SU-DHL-6 (cell line): ENCODE measurements at regions not wholly inside any gene's neighbourhood (a gene's known extent, or its start where the extent isn't known, plus 50 kb on each side); places are given as distances from the start of the nearest gene placed in this dataset.

Experiments
- H2AFZ ChIP-seq: fragments of 200-600 bp; sonication (generic); 2 replicates; pipeline ENCODE4 v1.6.1; 2014; ENCODE audit warnings: low read depth, mild to moderate bottlenecking, moderate library complexity, mixed read lengths, antibody characterized with exemption, low read length; ENCODE audit not compliant: severe bottlenecking
- H3F3A ChIP-seq: fragments of 200-600 bp; shearing (Covaris generic); 2 replicates; pipeline ENCODE4 v1.6.0; 2016; ENCODE audit warnings: antibody characterized with exemption, mild to moderate bottlenecking; ENCODE audit not compliant: insufficient read depth
- H3K27ac ChIP-seq: fragments of 200-600 bp; sonication (generic); 2 replicates; pipeline ENCODE4 v1.5.1; 2016; ENCODE audit warnings: low read depth, mild to moderate bottlenecking, low read length, moderate library complexity, mixed read lengths
- H3K27me3 ChIP-seq: fragments of 200-600 bp; sonication (generic), shearing (Covaris generic); 2 replicates; pipeline ENCODE4 v1.6.0; 2014; ENCODE audit warnings: mild to moderate bottlenecking, low read length
- H3K36me3 ChIP-seq: fragments of 200-600 bp; sonication (generic); 2 replicates; pipeline ENCODE4 v1.6.1; 2014; ENCODE audit warnings: mild to moderate bottlenecking, low read length, mixed read lengths
- H3K4me2 ChIP-seq: fragments of 300-600, 200-600 bp; shearing (Covaris generic), sonication (generic); 2 replicates; pipeline ENCODE4 v1.6.0; 2014; ENCODE audit warnings: low read length, low read depth, mild to moderate bottlenecking; ENCODE audit not compliant: poor library complexity, severe bottlenecking
- H3K4me3 ChIP-seq: fragments of 200-600 bp; sonication (generic); 2 replicates; pipeline ENCODE4 v1.5.1; 2014; ENCODE audit warnings: antibody characterized with exemption, low read length, mild to moderate bottlenecking, mixed read lengths; ENCODE audit not compliant: insufficient read depth, poor library complexity, severe bottlenecking
- H3K79me2 ChIP-seq: fragments of 200-600 bp; sonication (generic); 2 replicates; pipeline ENCODE4 v1.6.1; 2014; ENCODE audit warnings: mild to moderate bottlenecking, low read length, moderate library complexity; ENCODE audit not compliant: insufficient read depth
- H3K9ac ChIP-seq: fragments of 200-600 bp; sonication (generic); 2 replicates; pipeline ENCODE4 v1.7.0; 2014; ENCODE audit warnings: mild to moderate bottlenecking, low read length
- H3K9me2 ChIP-seq: fragments of 200-600 bp; sonication (generic); replicated peaks from 2 replicates; pipeline ENCODE4 v1.6.1; 2014; ENCODE audit warnings: low read length; ENCODE audit not compliant: insufficient read depth
- H3K9me3 ChIP-seq: fragments of 200-600 bp; sonication (generic); 2 replicates; pipeline ENCODE4 v1.6.1; 2014; ENCODE audit warnings: low read length, mixed read lengths; ENCODE audit not compliant: insufficient read depth
- H4K20me1 ChIP-seq: fragments of 200-600 bp; sonication (generic); 2 replicates; pipeline ENCODE4 v1.6.1; 2014; ENCODE audit warnings: low read depth, mild to moderate bottlenecking, antibody characterized with exemption, low read length, moderate library complexity, mixed read lengths
- CTCF ChIP-seq: fragments of 200-600 bp; sonication (generic); IDR thresholded peaks from one replicate; pipeline ENCODE4 v1.5.1; 2017; ENCODE audit warnings: antibody characterized with exemption, mild to moderate bottlenecking, low read length, moderate library complexity; ENCODE audit not compliant: insufficient read depth, poor library complexity, severe bottlenecking
- EZH2phosphoT487 ChIP-seq: fragments of 200-600 bp; sonication (generic), shearing (Covaris generic); conservative IDR thresholded peaks from 2 replicates; pipeline ENCODE4 v1.6.1; 2018; ENCODE audit warnings: mild to moderate bottlenecking, antibody characterized with exemption, low read length, moderate library complexity, mixed read lengths

GRCh38 chr12:116432314-116432750 lies 126.8 kb upstream of the MAP1LC3B2 start:
- Histone ChIP-seq H3K4me3 (no peak overlapping the region), H2AFZ (no peak overlapping the region), H4K20me1 (no peaks in the 10 kb centered on the region), H3K36me3 (no peaks in the 10 kb centered on the region), H3K27ac (no peak overlapping the region), H3K9me2 (no peaks in the 10 kb centered on the region), H3F3A (no peaks in the 10 kb centered on the region), H3K9ac (no peak overlapping the region), H3K79me2 (no peaks in the 10 kb centered on the region), H3K4me2 (no peak overlapping the region), H3K27me3 (no peaks in the 10 kb centered on the region), H3K9me3 (no peaks in the 10 kb centered on the region)
- TF ChIP-seq EZH2phosphoT487 (no peak), CTCF (no peak)

DNA sequence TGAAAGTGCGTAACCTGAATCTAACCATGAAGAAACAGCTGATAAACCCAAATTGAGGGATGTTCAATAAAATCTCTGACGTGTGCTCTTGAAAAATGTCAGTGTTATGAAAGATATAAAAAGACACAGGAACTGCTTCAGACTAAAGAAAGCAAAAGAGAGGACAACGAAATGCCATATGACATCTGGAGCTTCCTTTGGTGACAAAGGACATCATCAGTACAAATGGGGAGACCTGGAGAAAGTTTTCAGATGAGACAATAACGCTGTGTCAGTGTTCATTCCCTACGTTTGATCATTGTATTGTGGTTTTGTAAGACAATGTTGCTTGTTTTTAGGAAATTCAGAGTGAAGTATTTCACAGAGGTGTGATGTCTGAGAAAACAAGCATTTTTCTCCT lies 125.9 kb upstream of the MAP1LC3B2 start:
- Histone ChIP-seq H3K4me2 (no peak overlapping the region), H3K36me3 (no peaks in the 10 kb centered on the region), H3K27ac (no peak overlapping the region), H3K9me2 (no peaks in the 10 kb centered on the region), H3K4me3 (no peak overlapping the region), H4K20me1 (no peaks in the 10 kb centered on the region), H3F3A (no peaks in the 10 kb centered on the region), H3K9me3 (no peaks in the 10 kb centered on the region), H3K79me2 (no peaks in the 10 kb centered on the region), H3K27me3 (no peaks in the 10 kb centered on the region), H2AFZ (no peak overlapping the region), H3K9ac (no peak overlapping the region)
- TF ChIP-seq EZH2phosphoT487 (no peak), CTCF (no peak)

GRCh38 chr12:116434155-116435011 lies 124.8 kb upstream of the MAP1LC3B2 start:
- Histone ChIP-seq H3F3A (no peaks in the 10 kb centered on the region), H3K27ac (no peak overlapping the region), H2AFZ (no peak overlapping the region), H3K9ac (no peak overlapping the region), H3K4me3 (no peak overlapping the region), H3K79me2 (no peaks in the 10 kb centered on the region), H3K9me2 (no peaks in the 10 kb centered on the region), H3K27me3 (no peaks in the 10 kb centered on the region), H3K36me3 (no peaks in the 10 kb centered on the region), H3K9me3 (no peaks in the 10 kb centered on the region), H3K4me2 (no peak overlapping the region), H4K20me1 (no peaks in the 10 kb centered on the region)
- TF ChIP-seq CTCF (no peak), EZH2phosphoT487 (no peak)
